Esophagus muscularis mucosa (tissue), 4 donors: ENCODE measurements at regions not wholly inside any gene's neighbourhood (a gene's known extent, or its start where the extent isn't known, plus 50 kb on each side); places are given as distances from the start of the nearest gene placed in this dataset.

Experiments
- DNase-seq: peaks from one replicate; pipeline ENCODE4 v3.0.0-alpha.2; 2017; ENCODE audit errors: extremely low spot score
- H3K27ac ChIP-seq, 4 donors: fragments of 200-600 bp; sonication (generic); replicated peaks in 1 of 4; 1 replicate in 3 of 4; 2 replicates in 1 of 4; pipeline ENCODE4 v1.5.1; 2016 to 2019; ENCODE audit warnings: mild to moderate bottlenecking in 1 of 4
- H3K27me3 ChIP-seq, 4 donors: fragments of 200-600 bp; sonication (generic); one replicate each; pipeline versions ENCODE4 v1.5.1 to v1.6.0; 2016 to 2019
- H3K36me3 ChIP-seq, 4 donors: fragments of 200-600 bp; sonication (generic); one replicate each; pipeline ENCODE4 v1.5.1; 2016 to 2019
- H3K4me1 ChIP-seq, 4 donors: fragments of 200-600 bp; sonication (generic); one replicate each; pipeline ENCODE4 v1.5.1; 2016 to 2019
- H3K4me3 ChIP-seq, 4 donors: fragments of 200-600 bp; sonication (generic); 1 replicate in 2 of 4; 2 replicates in 2 of 4; pipeline ENCODE4 v1.5.1; 2016 to 2019; ENCODE audit warnings: mild to moderate bottlenecking in 4 of 4, moderate library complexity in 1 of 4
- H3K9me3 ChIP-seq, 4 donors: fragments of 200-600 bp; sonication (generic); 1 replicate in 3 of 4; 2 replicates in 1 of 4; pipeline ENCODE4 v1.5.1; 2016 to 2019
- CTCF ChIP-seq, 3 experiments: fragments of 200-600 bp in 2 of 3; fragments of 450-650 bp in 1 of 3; sonication (generic) in 2 of 3; IDR thresholded peaks; one replicate each; pipeline ENCODE4 v1.5.1; 2017 to 2019; ENCODE audit warnings: antibody characterized with exemption in 3 of 3, mild to moderate bottlenecking in 2 of 3, moderate library complexity in 1 of 3
- EP300 ChIP-seq: sonication (generic); formaldehyde crosslinking; IDR thresholded peaks from one replicate; pipeline ENCODE4 v1.6.1; 2017; ENCODE audit warnings: antibody characterized with exemption
- POLR2A ChIP-seq: fragments of 450-650 bp; IDR thresholded peaks from one replicate; pipeline ENCODE4 v1.6.1; 2017; ENCODE audit warnings: antibody characterized with exemption, moderate library complexity, mild to moderate bottlenecking, low read depth
- POLR2AphosphoS5 ChIP-seq, 2 donors: sonication (generic); formaldehyde crosslinking; IDR thresholded peaks; one replicate each; pipeline ENCODE4 v1.6.1; 2017; ENCODE audit warnings: antibody characterized with exemption in 2 of 2
- WGBS: methylation state at CpG from one replicate; pipeline ENCODE4 v1.1.5; 2018; 5-methylcytosine and 5-hydroxymethylcytosine counted together
- intact Hi-C: fragments of 100-400 bp; cut with DNase I; formaldehyde crosslinking; loops from one replicate; pipeline ENCODE4 v1.15.1; 2023

GRCh38 chr18:22275706-22276333 lies 106.4 kb downstream of the GATA6 start:
- Histone ChIP-seq H3K27me3 (no peaks in the 10 kb centered on the region), H3K36me3 (no peaks in the 10 kb centered on the region), H3K4me3 (no peak overlapping the region), H3K4me1 (peaks cover 0 to 21% (median 7%) of the 10 kb centered on the region in 4 donors), H3K9me3 (peaks cover 0 to 6% (median 2%) of the 10 kb centered on the region in 4 donors), H3K27ac (no peak overlapping the region)
- no peak for DNase-seq
- no peak for TF ChIP-seq EP300
- TF ChIP-seq POLR2A: no peak
- TF ChIP-seq POLR2AphosphoS5 (IDR thresholded peaks at IDR 0.05): no peak
- TF ChIP-seq CTCF (IDR thresholded peaks at IDR 0.05): no peak
- intact Hi-C loops: loop anchor here (10.0 kb wide), 1 partner anchor 101 kb away; no protein-coding TSS in a partner anchor
- 66% methylated on average over 5 of the region's 11 CpGs for WGBS

GRCh38 chr18:22273101-22274039 lies 104.0 kb downstream of the GATA6 start:
- Histone ChIP-seq H3K4me3 (no peak overlapping the region), H3K27ac (no peak overlapping the region), H3K27me3 (no peaks in the 10 kb centered on the region), H3K36me3 (no peaks in the 10 kb centered on the region), H3K4me1 (peaks cover 0 to 19% (median 6%) of the 10 kb centered on the region in 4 donors), H3K9me3 (peaks cover 0 to 6% (median 2%) of the 10 kb centered on the region in 4 donors)
- DNase-seq: no peak
- TF ChIP-seq POLR2AphosphoS5 (IDR thresholded peaks at IDR 0.05): no peak
- no peak for TF ChIP-seq EP300
- WGBS: 88% methylated on average over 5 of the region's 5 CpGs
- intact Hi-C loops: loop anchor here (10.0 kb wide), 1 partner anchor 99 kb away; no protein-coding TSS in a partner anchor

- intact Hi-C loops: loop anchor here (10.0 kb wide), 1 partner anchor 97 kb away; no protein-coding TSS in a partner anchor
- DNase-seq: no peak
- no peak overlapping the region for H3K27ac ChIP-seq
- peaks cover 0 to 6% (median 2%) of the 10 kb centered on the region in 4 donors for H3K9me3 ChIP-seq
- TF ChIP-seq EP300: no peak
- TF ChIP-seq CTCF (IDR thresholded peaks at IDR 0.05): no peak
- no peak for TF ChIP-seq POLR2AphosphoS5 (IDR thresholded peaks at IDR 0.05)
- no peak for TF ChIP-seq POLR2A
- no peaks in the 10 kb centered on the region for H3K27me3 ChIP-seq
- H3K36me3 ChIP-seq: no peaks in the 10 kb centered on the region
- no peak overlapping the region for H3K4me3 ChIP-seq
- peaks cover 0 to 10% (median 4%) of the 10 kb centered on the region in 4 donors for H3K4me1 ChIP-seq
Measured at GRCh38 chr18:22272242-22272641, 102.9 kb downstream of the GATA6 start.

- no peak for TF ChIP-seq CTCF (IDR thresholded peaks at IDR 0.05)
- TF ChIP-seq EP300: no peak
- no peak for TF ChIP-seq POLR2AphosphoS5 (IDR thresholded peaks at IDR 0.05)
- TF ChIP-seq POLR2A: no peak
- WGBS: 79% methylated on average over 1 of the region's 1 CpG
- intact Hi-C loops: loop anchor here (10.0 kb wide), 1 partner anchor 96 kb away; no protein-coding TSS in a partner anchor
- Histone ChIP-seq H3K9me3 (peaks cover 0 to 6% (median 2%) of the 10 kb centered on the region in 4 donors), H3K27me3 (no peaks in the 10 kb centered on the region), H3K36me3 (no peaks in the 10 kb centered on the region), H3K27ac (no peak overlapping the region), H3K4me1 (peaks cover 0 to 4% (median 0%) of the 10 kb centered on the region in 4 donors), H3K4me3 (no peak overlapping the region)
- DNase-seq: no peak
Measured at GRCh38 chr18:22271030-22271429, 101.6 kb downstream of the GATA6 start.

GRCh38 chr18:22268641-22269128 lies 99.3 kb downstream of the GATA6 start:
- no peak overlapping the region for H3K27ac ChIP-seq
- no peaks in the 10 kb centered on the region for H3K4me1 ChIP-seq
- no peak for DNase-seq
- H3K4me3 ChIP-seq: no peak overlapping the region
- H3K27me3 ChIP-seq: no peaks in the 10 kb centered on the region
- TF ChIP-seq POLR2AphosphoS5 (IDR thresholded peaks at IDR 0.05) (no peak), EP300 (no peak), POLR2A (no peak), CTCF (IDR thresholded peaks at IDR 0.05) (no peak)
- 64% methylated on average over 3 of the region's 4 CpGs for WGBS
- intact Hi-C loops: no loop called here
- no peaks in the 10 kb centered on the region for H3K36me3 ChIP-seq
- H3K9me3 ChIP-seq: no peaks in the 10 kb centered on the region
